MV-4-11 (cell line): ENCODE measurements at regions not wholly inside any gene's neighbourhood (a gene's known extent, or its start where the extent isn't known, plus 50 kb on each side); places are given as distances from the start of the nearest gene placed in this dataset.
"Not testable (repeated sequence)": the region's sequence is repeated elsewhere in the genome, so short reads cannot be mapped to it uniquely, and the experiment has no call there.

Experiments used
- DNase-seq: peaks from one replicate; lab custom pipeline; 2025; lab: John Stamatoyannopoulos, UW

GRCh38 chr20:53695797-53696527 lies 102.3 kb upstream of the ZNF217 start:
- no peak for DNase-seq

DNA sequence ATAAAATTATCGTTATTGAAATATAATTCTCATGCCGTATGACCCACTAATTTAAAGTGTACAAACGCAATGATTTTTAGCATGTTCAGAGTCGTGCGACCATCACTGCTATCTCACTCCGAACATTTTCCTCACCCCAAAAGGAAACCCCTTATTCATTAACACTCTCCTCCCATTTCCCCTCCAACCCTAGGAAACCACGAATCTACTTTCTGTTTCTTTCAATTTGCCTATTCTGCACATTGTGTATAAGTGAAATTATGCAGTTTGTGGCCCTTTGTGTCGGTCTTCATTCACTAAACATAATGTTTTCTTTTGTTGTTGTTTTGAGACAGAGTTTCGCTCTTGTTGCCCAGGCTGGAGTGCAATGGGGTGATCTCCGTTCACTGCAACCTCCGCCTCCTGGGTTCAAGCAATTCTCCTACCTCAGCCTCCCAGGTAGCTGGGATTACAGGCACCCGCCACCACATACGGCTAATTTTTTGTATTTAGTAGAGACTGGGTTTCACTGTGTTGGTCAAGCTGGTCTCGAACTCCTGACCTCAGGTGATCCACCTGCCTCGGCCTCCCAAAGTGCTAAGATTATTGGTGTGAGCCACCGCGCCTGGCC lies 99.7 kb upstream of the ZNF217 start:
- no peak for DNase-seq

DNA sequence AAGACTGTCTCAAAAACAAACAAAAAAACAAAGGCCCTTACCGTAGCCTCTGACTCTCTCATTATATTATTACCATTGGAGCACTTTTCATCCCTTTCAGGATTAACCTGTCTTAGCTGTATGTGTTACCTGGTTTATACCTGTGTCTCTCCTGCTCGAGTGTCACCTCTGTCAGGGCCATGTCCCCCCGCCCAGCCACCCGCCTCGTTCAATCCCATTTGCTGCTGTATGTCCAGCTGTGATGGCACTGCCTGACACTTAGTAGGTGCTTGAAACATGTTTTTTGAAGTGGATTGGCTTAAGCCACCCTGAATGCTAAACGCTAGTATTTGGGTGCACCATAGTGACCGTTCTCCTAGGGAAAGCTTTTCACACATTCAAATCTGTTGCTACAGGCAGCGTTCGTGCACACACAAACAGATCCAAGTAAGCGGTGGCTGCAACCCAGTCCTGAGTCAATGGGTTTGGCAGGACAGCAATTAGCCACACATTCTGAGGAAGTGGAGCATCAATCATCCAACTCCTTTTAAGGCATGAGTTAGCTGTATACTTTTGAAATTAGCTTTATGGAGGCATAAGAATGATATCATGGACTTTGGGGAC lies 98.9 kb upstream of the ZNF217 start:
- peak; percentile 83 for DNase-seq

DNA sequence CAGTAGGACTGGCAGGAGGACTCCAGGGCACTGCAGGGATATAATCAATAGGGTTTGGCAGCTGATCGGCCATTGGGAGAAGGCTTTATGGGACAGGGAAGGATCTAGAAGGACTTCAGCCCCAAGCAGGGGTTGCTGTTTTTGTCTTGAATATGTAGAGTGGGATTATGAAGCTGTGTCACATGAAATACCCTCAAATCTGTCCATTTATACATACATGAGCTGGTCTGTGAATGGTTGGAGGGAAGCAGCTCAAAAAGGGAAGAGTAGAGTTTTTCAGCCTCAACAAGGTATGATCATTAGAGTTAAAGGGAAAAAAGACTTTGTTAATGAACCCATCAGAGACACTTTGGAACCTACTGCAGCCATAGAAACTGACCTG lies 98.2 kb upstream of the ZNF217 start:
- DNase-seq, result no peak

DNA sequence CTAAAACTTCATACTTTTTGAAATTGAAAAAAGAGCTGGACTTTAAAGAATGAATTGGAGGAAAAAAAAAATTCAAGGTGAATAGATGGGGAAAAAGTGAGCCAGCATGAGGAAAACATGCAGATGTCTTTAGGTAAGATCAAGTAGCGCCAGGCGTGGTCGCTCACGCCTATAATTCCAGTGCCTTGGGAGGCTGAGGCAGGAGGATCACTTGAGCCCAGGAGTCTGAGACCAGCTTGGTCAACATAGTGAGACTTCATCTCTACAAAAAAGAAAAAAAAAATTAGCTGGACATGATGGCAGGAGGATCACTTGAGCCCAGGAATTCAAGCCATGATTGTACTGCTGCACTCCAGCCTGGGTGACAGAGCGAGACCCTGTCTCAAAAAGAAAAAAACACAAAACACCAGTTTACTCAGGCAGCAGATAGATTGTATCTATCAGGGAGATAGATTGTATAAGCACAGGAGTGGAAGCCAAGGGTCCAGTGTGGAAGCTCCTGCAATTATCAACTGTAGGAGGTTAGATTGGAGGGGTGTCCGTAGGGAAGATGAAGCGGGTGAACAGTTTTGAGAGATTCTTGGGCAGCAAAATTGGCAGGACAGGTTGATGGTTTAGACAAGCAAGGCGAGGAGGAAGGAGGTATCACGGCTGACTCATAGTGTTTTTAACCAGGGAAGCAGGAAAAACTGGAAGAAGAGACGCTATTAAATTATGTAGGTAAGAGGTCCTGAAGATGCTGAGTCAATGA lies 97.6 kb upstream of the ZNF217 start:
- no peak for DNase-seq

GRCh38 chr20:53688085-53688484 lies 94.4 kb upstream of the ZNF217 start:
- no peak for DNase-seq

GRCh38 chr20:53685070-53685595 lies 91.5 kb upstream of the ZNF217 start:
- no peak for DNase-seq

DNA sequence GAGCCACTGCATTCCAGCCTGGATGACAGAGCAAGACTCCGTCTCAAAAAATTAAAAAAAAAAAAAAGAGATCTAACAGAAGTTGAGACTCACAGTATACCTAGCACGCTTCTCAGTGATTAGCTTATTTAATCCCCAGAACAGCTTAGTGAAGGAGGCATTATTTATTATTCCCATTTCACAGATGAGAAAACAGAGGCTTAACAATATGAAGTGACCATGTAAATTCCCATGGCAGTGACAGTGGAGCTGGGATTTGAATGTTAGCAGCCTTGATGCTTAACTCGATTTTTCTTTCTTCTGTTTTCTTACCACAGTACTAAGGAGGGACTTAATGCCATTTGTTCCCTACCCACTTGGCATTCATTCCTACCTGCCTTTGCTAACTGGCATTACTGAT lies 89.9 kb upstream of the ZNF217 start:
- DNase-seq, result no peak

GRCh38 chr20:53681352-53682212 lies 87.9 kb upstream of the ZNF217 start:
- DNase-seq, result no peak

- no peak for DNase-seq
These were observed 86.1 kb upstream of the ZNF217 start for GRCh38 chr20:53679597-53680309.

- peak; percentile 38 for DNase-seq
These were observed 85.5 kb upstream of the ZNF217 start for GRCh38 chr20:53678990-53679596.

GRCh38 chr20:53678315-53678989 lies 84.8 kb upstream of the ZNF217 start:
- no peak for DNase-seq

- peak; percentile 80 for DNase-seq
These were observed 84.0 kb upstream of the ZNF217 start for GRCh38 chr20:53677447-53678314.

DNA sequence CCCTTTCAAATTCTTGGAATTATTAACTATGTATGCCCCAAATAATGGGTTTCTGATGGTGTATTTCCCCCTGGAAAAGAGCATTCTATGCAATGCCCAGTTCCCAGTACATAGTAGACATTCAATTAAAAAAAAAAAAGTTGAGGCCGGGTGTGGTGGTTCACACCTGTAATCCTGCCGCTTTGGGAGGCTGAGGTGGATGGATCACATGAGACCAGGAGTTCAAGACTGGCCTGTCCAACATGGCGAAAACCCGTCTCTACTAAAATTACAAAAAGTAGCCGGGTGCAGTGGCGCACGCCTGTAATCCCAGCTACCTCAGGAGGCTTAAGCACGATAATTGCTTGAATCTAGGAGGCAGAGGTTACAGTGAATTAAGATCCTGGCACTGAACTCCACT lies 83.3 kb upstream of the ZNF217 start:
- DNase-seq, result no peak

DNA sequence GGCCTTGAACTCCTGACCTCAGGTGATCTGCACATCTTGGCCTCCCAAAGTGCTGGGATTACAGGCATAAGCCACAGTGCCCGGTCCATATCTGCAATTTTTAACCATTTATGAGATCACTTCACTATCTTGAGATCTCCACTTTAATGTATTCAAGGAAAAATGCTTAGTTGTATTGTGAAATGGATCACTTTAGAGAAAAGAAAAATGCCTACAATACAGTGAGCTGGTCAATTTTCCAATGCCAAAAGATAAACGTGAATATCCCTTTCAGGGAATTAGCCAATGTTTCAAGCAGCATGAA lies 82.8 kb upstream of the ZNF217 start:
- DNase-seq, result no peak

GRCh38 chr20:53672484-53673129 lies 79.0 kb upstream of the ZNF217 start:
- DNase-seq, result no peak

- DNase-seq, result no peak
These were observed 77.7 kb upstream of the ZNF217 start for GRCh38 chr20:53671370-53671769.

GRCh38 chr20:53669517-53670313 lies 76.1 kb upstream of the ZNF217 start:
- not testable (repeated sequence) for DNase-seq
